Peyer's patch (tissue), 4 donors: ENCODE measurements at regions not wholly inside any gene's neighbourhood (a gene's known extent, or its start where the extent isn't known, plus 50 kb on each side); places are given as distances from the start of the nearest gene placed in this dataset.

ENCODE experiments used
- POLR2A ChIP-seq, 2 donors: fragments of 450-650 bp; IDR thresholded peaks; one replicate each; pipeline ENCODE4 v1.5.1; 2017; ENCODE audit warnings: antibody characterized with exemption in 2 of 2, mild to moderate bottlenecking in 2 of 2, moderate library complexity in 2 of 2
- TF ChIP-seq, protein P1 (sequence below), 6 experiments: fragments of 450-650 bp in 4 of 6; fragments of 200-600 bp in 2 of 6; sonication (generic) in 1 of 6; IDR thresholded peaks; one replicate each; pipeline ENCODE4 v1.5.1; 2017 to 2019; ENCODE audit warnings: antibody characterized with exemption in 6 of 6, mild to moderate bottlenecking in 3 of 6, moderate library complexity in 1 of 6

GRCh38 chr4:129583868-129584267 is 487.9 kb downstream of the C4orf33 start:
- TF ChIP-seq, protein P1, sequence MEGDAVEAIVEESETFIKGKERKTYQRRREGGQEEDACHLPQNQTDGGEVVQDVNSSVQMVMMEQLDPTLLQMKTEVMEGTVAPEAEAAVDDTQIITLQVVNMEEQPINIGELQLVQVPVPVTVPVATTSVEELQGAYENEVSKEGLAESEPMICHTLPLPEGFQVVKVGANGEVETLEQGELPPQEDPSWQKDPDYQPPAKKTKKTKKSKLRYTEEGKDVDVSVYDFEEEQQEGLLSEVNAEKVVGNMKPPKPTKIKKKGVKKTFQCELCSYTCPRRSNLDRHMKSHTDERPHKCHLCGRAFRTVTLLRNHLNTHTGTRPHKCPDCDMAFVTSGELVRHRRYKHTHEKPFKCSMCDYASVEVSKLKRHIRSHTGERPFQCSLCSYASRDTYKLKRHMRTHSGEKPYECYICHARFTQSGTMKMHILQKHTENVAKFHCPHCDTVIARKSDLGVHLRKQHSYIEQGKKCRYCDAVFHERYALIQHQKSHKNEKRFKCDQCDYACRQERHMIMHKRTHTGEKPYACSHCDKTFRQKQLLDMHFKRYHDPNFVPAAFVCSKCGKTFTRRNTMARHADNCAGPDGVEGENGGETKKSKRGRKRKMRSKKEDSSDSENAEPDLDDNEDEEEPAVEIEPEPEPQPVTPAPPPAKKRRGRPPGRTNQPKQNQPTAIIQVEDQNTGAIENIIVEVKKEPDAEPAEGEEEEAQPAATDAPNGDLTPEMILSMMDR (IDR thresholded peaks at IDR 0.05), result no peak
- no peak for TF ChIP-seq POLR2A (IDR thresholded peaks at IDR 0.05)
